Vagina (tissue), 2 donors: ENCODE measurements at regions not wholly inside any gene's neighbourhood (a gene's known extent, or its start where the extent isn't known, plus 50 kb on each side); places are given as distances from the start of the nearest gene placed in this dataset.

Source experiments
- DNase-seq, 2 donors: peaks; one replicate each; pipeline ENCODE4 v3.0.0-alpha.2; 2017; ENCODE audit errors: extremely low spot score in 2 of 2
- H3K27ac ChIP-seq: fragments of 200-600 bp; sonication (generic); one replicate; pipeline ENCODE4 v1.5.1; 2019
- H3K27me3 ChIP-seq: fragments of 200-600 bp; sonication (generic); one replicate; pipeline ENCODE4 v1.5.1; 2019
- H3K36me3 ChIP-seq, 2 donors: fragments of 200-600 bp; sonication (generic); one replicate each; pipeline ENCODE4 v1.5.1; 2017 to 2019
- H3K4me1 ChIP-seq: fragments of 200-600 bp; sonication (generic); one replicate; pipeline ENCODE4 v1.5.1; 2019
- H3K4me3 ChIP-seq, 2 donors: fragments of 200-600 bp; sonication (generic); 1 replicate in 1 of 2; 2 replicates in 1 of 2; pipeline ENCODE4 v1.5.1; 2016 to 2019
- H3K9me3 ChIP-seq: fragments of 200-600 bp; sonication (generic); one replicate; pipeline ENCODE4 v1.5.1; 2019
- CTCF ChIP-seq, 3 experiments: fragments of 450-650 bp in 2 of 3; fragments of 200-600 bp in 1 of 3; sonication (generic) in 1 of 3; IDR thresholded peaks; one replicate each; pipeline ENCODE4 v1.5.1; 2017 to 2019; ENCODE audit warnings: antibody characterized with exemption in 3 of 3, mild to moderate bottlenecking in 2 of 3, moderate library complexity in 2 of 3
- POLR2A ChIP-seq, 2 donors: fragments of 450-650 bp; IDR thresholded peaks; one replicate each; pipeline ENCODE4 v1.6.1; 2017; ENCODE audit warnings: antibody characterized with exemption in 2 of 2, mild to moderate bottlenecking in 2 of 2, moderate library complexity in 2 of 2
- POLR2AphosphoS5 ChIP-seq, 2 donors: sonication (generic); formaldehyde crosslinking; IDR thresholded peaks; one replicate each; pipeline ENCODE4 v1.9.0; 2017; ENCODE audit warnings: antibody characterized with exemption in 2 of 2, mild to moderate bottlenecking in 2 of 2, low read depth in 1 of 2; ENCODE audit not compliant: insufficient read depth in 1 of 2
- intact Hi-C: fragments of 100-400 bp; cut with DNase I; formaldehyde crosslinking; loops from one replicate; pipeline ENCODE4 v1.15.1; 2023

- TF ChIP-seq CTCF (IDR thresholded peaks at IDR 0.05), result no peak
- peak in 1 of 2 donors; percentile 35 for TF ChIP-seq POLR2AphosphoS5 (IDR thresholded peaks at IDR 0.05; ENCODE audit: insufficient read depth in 1 of 2, low read depth in 1 of 2)
- intact Hi-C loops, result no loop called here
- Histone ChIP-seq H3K36me3 (peaks cover 0 to 20% of the 10 kb centered on the region in 2 donors), H3K27ac (no peak overlapping the region), H3K9me3 (no peaks in the 10 kb centered on the region), H3K4me3 (no peak overlapping the region), H3K4me1 (peaks cover 9% of the 10 kb centered on the region), H3K27me3 (no peaks in the 10 kb centered on the region)
- peak in 1 of 2 donors; percentile 19 for DNase-seq
Measured at GRCh38 chr14:71725922-71726579, 206.2 kb upstream of the RGS6 start.

DNA sequence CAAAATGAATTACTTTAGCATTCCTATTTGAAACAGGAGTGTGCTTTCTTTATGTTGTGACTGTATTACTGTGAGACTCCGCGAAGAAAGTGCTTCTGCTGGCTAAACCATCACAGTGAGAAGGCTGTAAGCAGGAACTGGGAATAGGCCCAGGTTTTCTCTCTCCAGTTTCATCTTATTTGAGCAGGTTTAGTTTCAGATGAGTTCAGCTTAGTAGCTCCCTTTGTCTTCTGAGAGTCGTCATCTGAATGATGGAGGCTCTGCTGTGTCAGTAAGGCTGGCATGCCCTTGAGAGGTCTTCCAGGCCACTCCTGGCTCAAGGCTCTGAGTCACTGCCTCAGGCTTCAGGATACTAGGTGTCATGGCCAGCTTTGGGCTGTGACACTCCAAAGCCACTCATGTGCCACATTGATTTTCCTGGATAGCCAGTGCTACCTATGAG is 205.6 kb upstream of the RGS6 start:
- H3K27ac ChIP-seq, result no peak overlapping the region
- peaks cover 9% of the 10 kb centered on the region for H3K4me1 ChIP-seq
- peak in 1 of 2 donors; percentile 58 for DNase-seq
- no peak overlapping the region for H3K4me3 ChIP-seq
- no peaks in the 10 kb centered on the region for H3K27me3 ChIP-seq
- intact Hi-C loops, result no loop called here
- TF ChIP-seq CTCF (IDR thresholded peaks at IDR 0.05) (no peak), POLR2AphosphoS5 (IDR thresholded peaks at IDR 0.05; ENCODE audit: insufficient read depth in 1 of 2, low read depth in 1 of 2) (no peak), POLR2A (IDR thresholded peaks at IDR 0.05) (no peak)
- peaks cover 0 to 21% of the 10 kb centered on the region in 2 donors for H3K36me3 ChIP-seq
- H3K9me3 ChIP-seq, result no peaks in the 10 kb centered on the region

- DNase-seq, result no peak
- intact Hi-C loops, result no loop called here
- Histone ChIP-seq H3K36me3 (peaks cover 0 to 21% of the 10 kb centered on the region in 2 donors), H3K27me3 (no peaks in the 10 kb centered on the region), H3K4me3 (no peak overlapping the region), H3K9me3 (no peaks in the 10 kb centered on the region), H3K27ac (no peak overlapping the region), H3K4me1 (peaks cover 9% of the 10 kb centered on the region)
- no peak for TF ChIP-seq POLR2A (IDR thresholded peaks at IDR 0.05)
- TF ChIP-seq CTCF (IDR thresholded peaks at IDR 0.05), result no peak
- TF ChIP-seq POLR2AphosphoS5 (IDR thresholded peaks at IDR 0.05; ENCODE audit: insufficient read depth in 1 of 2, low read depth in 1 of 2), result no peak
Measured at GRCh38 chr14:71728386-71728785, 203.8 kb upstream of the RGS6 start.

GRCh38 chr14:71729596-71729995 is 202.6 kb upstream of the RGS6 start:
- peaks cover 0 to 21% of the 10 kb centered on the region in 2 donors for H3K36me3 ChIP-seq
- DNase-seq, result no peak

More at GRCh38 chr14:71729596-71729995, 202.6 kb upstream of the RGS6 start:
- Histone ChIP-seq H3K27me3 (no peaks in the 10 kb centered on the region), H3K4me1 (peaks cover 9% of the 10 kb centered on the region), H3K4me3 (no peak overlapping the region), H3K27ac (no peak overlapping the region), H3K9me3 (no peaks in the 10 kb centered on the region)
- intact Hi-C loops, result no loop called here
- TF ChIP-seq CTCF (IDR thresholded peaks at IDR 0.05), result no peak
- no peak for TF ChIP-seq POLR2AphosphoS5 (IDR thresholded peaks at IDR 0.05; ENCODE audit: insufficient read depth in 1 of 2, low read depth in 1 of 2)
- no peak for TF ChIP-seq POLR2A (IDR thresholded peaks at IDR 0.05)
